Suprapubic skin (tissue), 4 donors: ENCODE measurements at regions not wholly inside any gene's neighbourhood (a gene's known extent, or its start where the extent isn't known, plus 50 kb on each side); places are given as distances from the start of the nearest gene placed in this dataset.

Source experiments
- DNase-seq, 2 donors: peaks; one replicate each; pipeline ENCODE4 v3.0.0-alpha.2; 2019; ENCODE audit warnings: low spot score in 2 of 2
- H3K27ac ChIP-seq: fragments of 200-600 bp; sonication (generic); one replicate; pipeline ENCODE4 v1.5.1; 2019
- H3K27me3 ChIP-seq: fragments of 200-600 bp; sonication (generic); one replicate; pipeline ENCODE4 v1.5.1; 2019
- H3K36me3 ChIP-seq: fragments of 200-600 bp; sonication (generic); one replicate; pipeline ENCODE4 v1.5.1; 2019
- H3K4me1 ChIP-seq: fragments of 200-600 bp; sonication (generic); one replicate; pipeline ENCODE4 v1.5.1; 2019
- H3K4me3 ChIP-seq: fragments of 200-600 bp; sonication (generic); one replicate; pipeline ENCODE4 v1.5.1; 2019; ENCODE audit warnings: mild to moderate bottlenecking
- H3K9me3 ChIP-seq: fragments of 200-600 bp; sonication (generic); one replicate; pipeline ENCODE4 v1.5.1; 2019
- CTCF ChIP-seq, 2 donors: fragments of 200-600 bp in 1 of 2; fragments of 450-650 bp in 1 of 2; sonication (generic) in 1 of 2; IDR thresholded peaks; one replicate each; pipeline ENCODE4 v1.5.1; 2016 to 2019; ENCODE audit warnings: antibody characterized with exemption in 2 of 2, mild to moderate bottlenecking in 1 of 2, moderate library complexity in 1 of 2
- EP300 ChIP-seq: sonication (generic); formaldehyde crosslinking; IDR thresholded peaks from one replicate; pipeline ENCODE4 v1.6.1; 2017; ENCODE audit warnings: antibody characterized with exemption
- POLR2A ChIP-seq, 2 donors: fragments of 450-650 bp; IDR thresholded peaks; one replicate each; pipeline ENCODE4 v1.6.1; 2017; ENCODE audit warnings: antibody characterized with exemption in 2 of 2, mild to moderate bottlenecking in 2 of 2, moderate library complexity in 2 of 2
- POLR2AphosphoS5 ChIP-seq, 3 donors: sonication (generic); formaldehyde crosslinking; IDR thresholded peaks; one replicate each; pipeline ENCODE4 v1.6.1; 2017; ENCODE audit warnings: antibody characterized with exemption in 3 of 3
- WGBS: methylation state at CpG from one replicate; pipeline ENCODE4 v1.1.5; 2018; 5-methylcytosine and 5-hydroxymethylcytosine counted together

- peak in 1 of 2 donors; percentile 62 for DNase-seq
- peaks cover 5% of the 10 kb centered on the region for H3K4me1 ChIP-seq
- WGBS = 38% methylated on average over 13 of the region's 13 CpGs
- TF ChIP-seq POLR2A (IDR thresholded peaks at IDR 0.05) (no peak), CTCF (IDR thresholded peaks at IDR 0.05) (no peak), POLR2AphosphoS5 (IDR thresholded peaks at IDR 0.05) (no peak), EP300 (no peak)
- no peaks in the 10 kb centered on the region for H3K9me3 ChIP-seq
- peak overlapping the region; percentile 66 for H3K27ac ChIP-seq
- H3K4me3 ChIP-seq = no peak overlapping the region
- H3K36me3 ChIP-seq = no peaks in the 10 kb centered on the region
- H3K27me3 ChIP-seq = no peaks in the 10 kb centered on the region
Measured at GRCh38 chr18:59787998-59788790, 91.0 kb upstream of the CCBE1 start.

- 77% methylated on average over 3 of the region's 3 CpGs for WGBS
- H3K27me3 ChIP-seq = no peaks in the 10 kb centered on the region
Measured at GRCh38 chr18:59784694-59785093, 87.5 kb upstream of the CCBE1 start.

GRCh38 chr18:59783138-59783537, 85.9 kb upstream of the CCBE1 start:
- Histone ChIP-seq H3K4me1 (no peaks in the 10 kb centered on the region), H3K9me3 (no peaks in the 10 kb centered on the region), H3K27me3 (no peaks in the 10 kb centered on the region), H3K27ac (no peak overlapping the region), H3K36me3 (no peaks in the 10 kb centered on the region), H3K4me3 (no peak overlapping the region)
- 28% methylated on average over 5 of the region's 5 CpGs for WGBS
- no peak for DNase-seq
- TF ChIP-seq POLR2AphosphoS5 (IDR thresholded peaks at IDR 0.05) (no peak), CTCF (IDR thresholded peaks at IDR 0.05) (peak; percentile 14 to 30), EP300 (no peak)

More at GRCh38 chr18:59784694-59785093, 87.5 kb upstream of the CCBE1 start:
- DNase-seq = no peak
- no peak overlapping the region for H3K27ac ChIP-seq
- H3K4me1 ChIP-seq = peaks cover 5% of the 10 kb centered on the region
- no peak overlapping the region for H3K4me3 ChIP-seq
- H3K9me3 ChIP-seq = no peaks in the 10 kb centered on the region
- no peaks in the 10 kb centered on the region for H3K36me3 ChIP-seq
- TF ChIP-seq CTCF (IDR thresholded peaks at IDR 0.05) = no peak
- no peak for TF ChIP-seq POLR2A (IDR thresholded peaks at IDR 0.05)
- TF ChIP-seq EP300 = no peak
- no peak for TF ChIP-seq POLR2AphosphoS5 (IDR thresholded peaks at IDR 0.05)

- no peaks in the 10 kb centered on the region for H3K4me1 ChIP-seq
- H3K27ac ChIP-seq = no peak overlapping the region
- no peaks in the 10 kb centered on the region for H3K27me3 ChIP-seq
- 40% methylated on average over 2 of the region's 2 CpGs for WGBS
- H3K36me3 ChIP-seq = no peaks in the 10 kb centered on the region
- H3K9me3 ChIP-seq = no peaks in the 10 kb centered on the region
- TF ChIP-seq POLR2A (IDR thresholded peaks at IDR 0.05) (no peak), POLR2AphosphoS5 (IDR thresholded peaks at IDR 0.05) (no peak), EP300 (no peak), CTCF (IDR thresholded peaks at IDR 0.05) (no peak)
- H3K4me3 ChIP-seq = no peak overlapping the region
- DNase-seq = no peak
Measured at GRCh38 chr18:59779979-59780378, 82.8 kb upstream of the CCBE1 start.

GRCh38 chr18:59778434-59778833, 81.2 kb upstream of the CCBE1 start:
- TF ChIP-seq EP300 = no peak
- TF ChIP-seq POLR2AphosphoS5 (IDR thresholded peaks at IDR 0.05) = no peak
- TF ChIP-seq POLR2A (IDR thresholded peaks at IDR 0.05) = no peak
- no peak for TF ChIP-seq CTCF (IDR thresholded peaks at IDR 0.05)
- H3K9me3 ChIP-seq = no peaks in the 10 kb centered on the region
- no peaks in the 10 kb centered on the region for H3K27me3 ChIP-seq
- H3K36me3 ChIP-seq = no peaks in the 10 kb centered on the region
- no peak for DNase-seq
- no peaks in the 10 kb centered on the region for H3K4me1 ChIP-seq
- H3K27ac ChIP-seq = no peak overlapping the region
- no peak overlapping the region for H3K4me3 ChIP-seq
- WGBS = 73% methylated on average over 1 of the region's 1 CpG
